HEK293 (cell line): ENCODE measurements at regions not wholly inside any gene's neighbourhood (a gene's known extent, or its start where the extent isn't known, plus 50 kb on each side); places are given as distances from the start of the nearest gene placed in this dataset.

Experiments
- CTCF ChIA-PET: fragments of 350-600 bp; formaldehyde crosslinking; extraction: SDS; loops from one replicate; lab custom pipeline; 2021; ENCODE audit warnings: antibody characterized with exemption; lab: Yijun Ruan, JAX
- POLR2A ChIA-PET: fragments of 300-600 bp; formaldehyde crosslinking; extraction: SDS; loops from one replicate; lab custom pipeline; 2020; ENCODE audit warnings: antibody characterized with exemption, inconsistent platforms; lab: Yijun Ruan, JAX
- H3K27ac ChIP-seq: fragments of 200-500 bp; sonication (Bioruptor generic); 2 replicates; pipeline ENCODE4 v1.5.1; 2014; ENCODE audit warnings: low read depth, low read length, control low read depth, inconsistent platforms; ENCODE audit errors: extremely low read depth
- H3K36me3 ChIP-seq, 2 experiments: fragments of 200-500 bp in 1 of 2; sonication (Bioruptor generic) in 1 of 2; 1 replicate in 1 of 2; 2 replicates in 1 of 2; pipeline ENCODE4 v1.5.1; 2014 to 2017; ENCODE audit warnings: inconsistent platforms in 2 of 2, low read length in 2 of 2; ENCODE audit not compliant: control insufficient read depth in 2 of 2, insufficient read depth in 1 of 2
- H3K4me1 ChIP-seq: fragments of 200-500 bp; sonication (Bioruptor generic); 2 replicates; pipeline ENCODE4 v1.5.1; 2014; ENCODE audit warnings: mild to moderate bottlenecking, low read length, inconsistent platforms; ENCODE audit not compliant: control insufficient read depth, insufficient read depth
- H3K4me3 ChIP-seq: 2 replicates; pipeline ENCODE4 v1.5.1; 2011; ENCODE audit warnings: low read depth, mild to moderate bottlenecking, control low read depth, low read length, moderate library complexity
- H3K9me3 ChIP-seq: fragments of 200-500 bp; sonication (Bioruptor generic); 2 replicates; pipeline ENCODE4 v1.5.1; 2014; ENCODE audit warnings: low read depth, low read length, inconsistent platforms; ENCODE audit not compliant: control insufficient read depth, insufficient read depth
- GLI4 ChIP-seq: fragments of 450-650 bp; formaldehyde crosslinking; IDR thresholded peaks from 2 replicates; pipeline ENCODE4 v1.5.1; 2016; ENCODE audit warnings: missing biosample characterization, missing genetic modification characterization
- MEIS1 ChIP-seq: sonication (generic); formaldehyde crosslinking; IDR thresholded peaks from 2 replicates; pipeline ENCODE4 v1.8.1; 2022; ENCODE audit warnings: missing genetic modification reagents, mild to moderate bottlenecking, borderline replicate concordance
- OVOL3 ChIP-seq: fragments of 450-650 bp; formaldehyde crosslinking; IDR thresholded peaks from 2 replicates; pipeline ENCODE4 v1.5.1; 2016; ENCODE audit warnings: missing biosample characterization, missing genetic modification characterization
- TRIM28 ChIP-seq: IDR thresholded peaks from 2 replicates; pipeline ENCODE4 v1.6.1; 2011; ENCODE audit warnings: low read length, control low read depth, borderline replicate concordance
- ZBTB17 ChIP-seq: fragments of 450-650 bp; formaldehyde crosslinking; IDR thresholded peaks from 2 replicates; pipeline ENCODE4 v1.5.1; 2016; ENCODE audit warnings: missing biosample characterization, missing genetic modification characterization
- ZNF274 ChIP-seq, 2 experiments: fragments of 200-500 bp in 1 of 2; fragments of 450-650 bp in 1 of 2; sonication (Bioruptor generic) in 1 of 2; formaldehyde crosslinking in 1 of 2; IDR thresholded peaks; 2 replicates each; pipeline versions ENCODE4 v1.5.1 to v1.6.1; 2014 to 2016; ENCODE audit warnings: borderline replicate concordance in 1 of 2, inconsistent platforms in 1 of 2, low read length in 1 of 2, missing biosample characterization in 1 of 2, missing genetic modification characterization in 1 of 2
- ZNF302 ChIP-seq: fragments of 450-650 bp; formaldehyde crosslinking; IDR thresholded peaks from 2 replicates; pipeline ENCODE4 v1.5.1; 2016; ENCODE audit warnings: missing biosample characterization, missing genetic modification characterization, low read depth
- ZNF335 ChIP-seq: fragments of 450-650 bp; formaldehyde crosslinking; conservative IDR thresholded peaks from 2 replicates; pipeline ENCODE4 v1.5.1; 2016; ENCODE audit warnings: missing biosample characterization, missing genetic modification characterization
- ZNF391 ChIP-seq: fragments of 450-650 bp; formaldehyde crosslinking; IDR thresholded peaks from 2 replicates; pipeline ENCODE4 v1.5.1; 2016; ENCODE audit warnings: low read depth, missing biosample characterization, missing genetic modification characterization, borderline replicate concordance
- ZNF571 ChIP-seq: fragments of 450-650 bp; formaldehyde crosslinking; IDR thresholded peaks from 2 replicates; pipeline ENCODE4 v1.5.0; 2017; ENCODE audit warnings: missing biosample characterization, missing genetic modification characterization
- ZNF623 ChIP-seq: fragments of 450-650 bp; formaldehyde crosslinking; IDR thresholded peaks from 2 replicates; pipeline ENCODE4 v1.5.1; 2016; ENCODE audit warnings: missing biosample characterization, missing genetic modification characterization
- ZNF626 ChIP-seq: fragments of 450-650 bp; sonication (Bioruptor Pico); formaldehyde crosslinking; IDR thresholded peaks from 2 replicates; pipeline ENCODE4 v1.5.1; 2018; ENCODE audit warnings: missing biosample characterization, missing genetic modification characterization, inconsistent platforms
- ZNF660 ChIP-seq: fragments of 450-650 bp; IDR thresholded peaks from 2 replicates; pipeline ENCODE4 v1.5.1; 2018; ENCODE audit warnings: missing biosample characterization, mild to moderate bottlenecking, missing genetic modification characterization
- ZNF664 ChIP-seq: fragments of 450-650 bp; formaldehyde crosslinking; IDR thresholded peaks from 2 replicates; pipeline ENCODE4 v1.5.1; 2016; ENCODE audit warnings: missing biosample characterization, missing genetic modification characterization
- ZNF707 ChIP-seq: fragments of 450-650 bp; formaldehyde crosslinking; IDR thresholded peaks from 2 replicates; pipeline ENCODE4 v1.5.1; 2016; ENCODE audit warnings: missing biosample characterization, missing genetic modification characterization
- ZNF785 ChIP-seq: fragments of 450-650 bp; formaldehyde crosslinking; IDR thresholded peaks from 2 replicates; pipeline ENCODE4 v1.5.1; 2016; ENCODE audit warnings: missing biosample characterization, missing genetic modification characterization
- ZSCAN23 ChIP-seq: fragments of 450-650 bp; formaldehyde crosslinking; IDR thresholded peaks from 2 replicates; pipeline ENCODE4 v1.5.1; 2016; ENCODE audit warnings: missing biosample characterization, missing genetic modification characterization
- TF ChIP-seq, protein P1 (sequence below): fragments of 450-650 bp; formaldehyde crosslinking; IDR thresholded peaks from 2 replicates; pipeline ENCODE4 v1.5.1; 2016; ENCODE audit warnings: missing biosample characterization, missing genetic modification characterization
- TF ChIP-seq, protein P2 (sequence below): fragments of 450-650 bp; formaldehyde crosslinking; IDR thresholded peaks from 2 replicates; pipeline ENCODE4 v1.5.1; 2017; ENCODE audit warnings: missing biosample characterization, mild to moderate bottlenecking, missing genetic modification characterization, moderate library complexity
- TF ChIP-seq, protein P3 (sequence below): fragments of 450-650 bp; formaldehyde crosslinking; IDR thresholded peaks from 2 replicates; pipeline ENCODE4 v1.5.1; 2016; ENCODE audit warnings: missing biosample characterization, missing genetic modification characterization
- TF ChIP-seq, protein P4 (sequence below): sonication (generic); formaldehyde crosslinking; IDR thresholded peaks from 2 replicates; pipeline ENCODE4 v1.8.1; 2022; ENCODE audit warnings: mild to moderate bottlenecking, moderate library complexity, missing genetic modification reagents

- TF ChIP-seq, protein P1, sequence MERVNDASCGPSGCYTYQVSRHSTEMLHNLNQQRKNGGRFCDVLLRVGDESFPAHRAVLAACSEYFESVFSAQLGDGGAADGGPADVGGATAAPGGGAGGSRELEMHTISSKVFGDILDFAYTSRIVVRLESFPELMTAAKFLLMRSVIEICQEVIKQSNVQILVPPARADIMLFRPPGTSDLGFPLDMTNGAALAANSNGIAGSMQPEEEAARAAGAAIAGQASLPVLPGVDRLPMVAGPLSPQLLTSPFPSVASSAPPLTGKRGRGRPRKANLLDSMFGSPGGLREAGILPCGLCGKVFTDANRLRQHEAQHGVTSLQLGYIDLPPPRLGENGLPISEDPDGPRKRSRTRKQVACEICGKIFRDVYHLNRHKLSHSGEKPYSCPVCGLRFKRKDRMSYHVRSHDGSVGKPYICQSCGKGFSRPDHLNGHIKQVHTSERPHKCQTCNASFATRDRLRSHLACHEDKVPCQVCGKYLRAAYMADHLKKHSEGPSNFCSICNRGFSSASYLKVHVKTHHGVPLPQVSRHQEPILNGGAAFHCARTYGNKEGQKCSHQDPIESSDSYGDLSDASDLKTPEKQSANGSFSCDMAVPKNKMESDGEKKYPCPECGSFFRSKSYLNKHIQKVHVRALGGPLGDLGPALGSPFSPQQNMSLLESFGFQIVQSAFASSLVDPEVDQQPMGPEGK: no peak
Measured at GRCh38 chr18:25650201-25650941, 298.4 kb upstream of the ZNF521 start (continued).

- ChIA-PET POLR2A (no interaction called here), CTCF (no interaction called here)
- no peaks in the 10 kb centered on the region for H3K4me1 ChIP-seq
- H3K27ac ChIP-seq: no peak overlapping the region
- no peaks in the 10 kb centered on the region for H3K9me3 ChIP-seq
- H3K4me3 ChIP-seq: no peak overlapping the region
- TF ChIP-seq ZNF623: no peak
- H3K36me3 ChIP-seq: no peaks in the 10 kb centered on the region
Measured at GRCh38 chr18:25648716-25649260, 296.8 kb upstream of the ZNF521 start.

GRCh38 chr18:25647404-25647803 is 295.4 kb upstream of the ZNF521 start:
- no peak overlapping the region for H3K4me3 ChIP-seq
- H3K36me3 ChIP-seq: no peaks in the 10 kb centered on the region
- ChIA-PET CTCF (interaction anchor here (0.6 kb wide), 1 partner anchor 12 kb away, joined by 3 read pairs; no protein-coding TSS in a partner anchor), POLR2A (no interaction called here)
- no peaks in the 10 kb centered on the region for H3K9me3 ChIP-seq
- no peak for TF ChIP-seq ZBTB17 (tag by site-specific recombination)
- TF ChIP-seq MEIS1 (CRISPR knock-in tag): no peak
- no peak for TF ChIP-seq ZNF785 (tag by site-specific recombination)
- no peak for TF ChIP-seq ZNF660
- TF ChIP-seq, protein P2, sequence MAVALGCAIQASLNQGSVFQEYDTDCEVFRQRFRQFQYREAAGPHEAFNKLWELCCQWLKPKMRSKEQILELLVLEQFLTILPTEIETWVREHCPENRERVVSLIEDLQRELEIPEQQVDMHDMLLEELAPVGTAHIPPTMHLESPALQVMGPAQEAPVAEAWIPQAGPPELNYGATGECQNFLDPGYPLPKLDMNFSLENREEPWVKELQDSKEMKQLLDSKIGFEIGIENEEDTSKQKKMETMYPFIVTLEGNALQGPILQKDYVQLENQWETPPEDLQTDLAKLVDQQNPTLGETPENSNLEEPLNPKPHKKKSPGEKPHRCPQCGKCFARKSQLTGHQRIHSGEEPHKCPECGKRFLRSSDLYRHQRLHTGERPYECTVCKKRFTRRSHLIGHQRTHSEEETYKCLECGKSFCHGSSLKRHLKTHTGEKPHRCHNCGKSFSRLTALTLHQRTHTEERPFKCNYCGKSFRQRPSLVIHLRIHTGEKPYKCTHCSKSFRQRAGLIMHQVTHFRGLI (tag by site-specific recombination): no peak
- TF ChIP-seq ZNF571 (tag by site-specific recombination): no peak
- TF ChIP-seq ZNF664 (tag by site-specific recombination): no peak
- TF ChIP-seq ZNF391 (tag by site-specific recombination): no peak
- TF ChIP-seq, protein P3, sequence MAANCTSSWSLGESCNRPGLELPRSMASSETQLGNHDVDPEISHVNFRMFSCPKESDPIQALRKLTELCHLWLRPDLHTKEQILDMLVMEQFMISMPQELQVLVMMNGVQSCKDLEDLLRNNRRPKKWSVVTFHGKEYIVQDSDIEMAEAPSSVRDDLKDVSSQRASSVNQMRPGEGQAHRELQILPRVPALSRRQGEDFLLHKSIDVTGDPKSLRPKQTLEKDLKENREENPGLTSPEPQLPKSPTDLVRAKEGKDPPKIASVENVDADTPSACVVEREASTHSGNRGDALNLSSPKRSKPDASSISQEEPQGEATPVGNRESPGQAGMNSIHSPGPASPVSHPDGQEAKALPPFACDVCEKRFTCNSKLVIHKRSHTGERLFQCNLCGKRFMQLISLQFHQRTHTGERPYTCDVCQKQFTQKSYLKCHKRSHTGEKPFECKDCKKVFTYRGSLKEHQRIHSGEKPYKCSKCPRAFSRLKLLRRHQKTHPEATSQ (tag by site-specific recombination): no peak
- no peak for TF ChIP-seq ZSCAN23 (tag by site-specific recombination)
- TF ChIP-seq OVOL3: no peak
- TF ChIP-seq GLI4: no peak
- no peak overlapping the region for H3K27ac ChIP-seq
- H3K4me1 ChIP-seq: no peaks in the 10 kb centered on the region

DNA sequence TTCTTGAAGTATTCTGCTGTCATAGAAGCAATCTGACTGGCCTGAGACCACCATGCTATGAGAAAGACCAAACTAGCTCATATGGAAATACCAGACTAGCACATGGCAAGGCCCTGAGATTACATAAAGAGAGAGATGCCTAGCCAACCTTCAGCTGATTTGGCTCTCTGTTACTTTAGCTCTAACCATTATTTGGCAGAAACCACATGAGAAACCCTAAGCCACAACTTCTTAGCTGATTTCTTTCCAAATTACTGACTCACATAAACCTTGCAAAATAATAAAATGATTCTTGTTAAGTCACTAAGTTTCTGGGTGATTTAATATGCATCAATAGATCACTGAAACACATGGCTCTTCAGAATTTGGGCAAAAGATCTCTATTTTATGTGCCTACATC is 295.0 kb upstream of the ZNF521 start:
- Histone ChIP-seq H3K9me3 (no peaks in the 10 kb centered on the region), H3K4me3 (no peak overlapping the region), H3K4me1 (no peaks in the 10 kb centered on the region), H3K36me3 (no peaks in the 10 kb centered on the region), H3K27ac (no peak overlapping the region)
- CTCF ChIA-PET: interaction anchor here (0.5 kb wide), 1 partner anchor 205 kb away, joined by 4 read pairs; no protein-coding TSS in a partner anchor
- TF ChIP-seq ZNF302 (tag by site-specific recombination) (no peak), ZNF707 (no peak), ZNF626 (no peak), ZNF274 (IDR thresholded peaks at IDR 0.05; ENCODE audit: low read length) (no peak), ZNF274 (tag by site-specific recombination; IDR thresholded peaks at IDR 0.05; ENCODE audit: borderline replicate concordance) (no peak), TRIM28 (no peak), ZNF335 (tag by site-specific recombination) (no peak)
- TF ChIP-seq, protein P4, sequence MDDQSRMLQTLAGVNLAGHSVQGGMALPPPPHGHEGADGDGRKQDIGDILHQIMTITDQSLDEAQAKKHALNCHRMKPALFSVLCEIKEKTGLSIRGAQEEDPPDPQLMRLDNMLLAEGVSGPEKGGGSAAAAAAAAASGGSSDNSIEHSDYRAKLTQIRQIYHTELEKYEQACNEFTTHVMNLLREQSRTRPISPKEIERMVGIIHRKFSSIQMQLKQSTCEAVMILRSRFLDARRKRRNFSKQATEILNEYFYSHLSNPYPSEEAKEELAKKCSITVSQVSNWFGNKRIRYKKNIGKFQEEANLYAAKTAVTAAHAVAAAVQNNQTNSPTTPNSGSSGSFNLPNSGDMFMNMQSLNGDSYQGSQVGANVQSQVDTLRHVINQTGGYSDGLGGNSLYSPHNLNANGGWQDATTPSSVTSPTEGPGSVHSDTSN (CRISPR knock-in tag): no peak
- TF ChIP-seq, all 188 proteins: peak for 0
- POLR2A ChIA-PET: no interaction called here
